ENCODE measurements at regions not wholly inside any gene's neighbourhood (a gene's known extent, or its start where the extent isn't known, plus 50 kb on each side); places are given as distances from the start of the nearest gene placed in this dataset.

DNA sequence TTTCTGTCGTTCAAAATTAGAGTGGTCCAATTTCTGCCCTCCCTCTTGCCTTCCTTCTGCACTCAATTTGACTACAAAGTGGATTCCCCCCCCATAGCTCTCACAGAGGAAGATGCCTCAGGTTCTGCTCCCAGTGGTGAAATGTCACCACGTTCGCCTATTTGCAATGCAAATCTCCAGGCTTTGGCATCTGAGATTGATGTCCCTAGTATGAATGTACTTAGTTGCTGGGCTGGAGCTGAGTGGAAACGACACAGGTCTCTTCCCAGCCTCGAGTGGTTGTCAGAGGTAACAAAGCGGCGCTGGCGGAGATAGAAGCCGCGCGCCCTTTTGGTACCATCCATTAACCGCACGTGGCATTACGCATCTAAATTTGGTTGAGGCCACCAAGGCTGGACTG is 860.1 kb downstream of the MCTP2 start:
- ATAC-seq = no peak
- TF ChIP-seq ZNF8 (CRISPR knock-in tag; IDR thresholded peaks at IDR 0.05) = no peak
- no peak for TF ChIP-seq ZC3H10 (CRISPR knock-in tag; IDR thresholded peaks at IDR 0.05)
- no peak for TF ChIP-seq TOX (CRISPR knock-in tag; IDR thresholded peaks at IDR 0.05; ENCODE audit: borderline replicate concordance)
- no peak for TF ChIP-seq RARB (CRISPR knock-in tag; IDR thresholded peaks at IDR 0.05)
- TF ChIP-seq, protein P1, sequence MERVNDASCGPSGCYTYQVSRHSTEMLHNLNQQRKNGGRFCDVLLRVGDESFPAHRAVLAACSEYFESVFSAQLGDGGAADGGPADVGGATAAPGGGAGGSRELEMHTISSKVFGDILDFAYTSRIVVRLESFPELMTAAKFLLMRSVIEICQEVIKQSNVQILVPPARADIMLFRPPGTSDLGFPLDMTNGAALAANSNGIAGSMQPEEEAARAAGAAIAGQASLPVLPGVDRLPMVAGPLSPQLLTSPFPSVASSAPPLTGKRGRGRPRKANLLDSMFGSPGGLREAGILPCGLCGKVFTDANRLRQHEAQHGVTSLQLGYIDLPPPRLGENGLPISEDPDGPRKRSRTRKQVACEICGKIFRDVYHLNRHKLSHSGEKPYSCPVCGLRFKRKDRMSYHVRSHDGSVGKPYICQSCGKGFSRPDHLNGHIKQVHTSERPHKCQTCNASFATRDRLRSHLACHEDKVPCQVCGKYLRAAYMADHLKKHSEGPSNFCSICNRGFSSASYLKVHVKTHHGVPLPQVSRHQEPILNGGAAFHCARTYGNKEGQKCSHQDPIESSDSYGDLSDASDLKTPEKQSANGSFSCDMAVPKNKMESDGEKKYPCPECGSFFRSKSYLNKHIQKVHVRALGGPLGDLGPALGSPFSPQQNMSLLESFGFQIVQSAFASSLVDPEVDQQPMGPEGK (CRISPR knock-in tag; IDR thresholded peaks at IDR 0.05; ENCODE audit: borderline replicate concordance) = no peak
- TF ChIP-seq GLIS3 (CRISPR knock-in tag; IDR thresholded peaks at IDR 0.05) = no peak
- no peak for TF ChIP-seq BACH2 (CRISPR knock-in tag; IDR thresholded peaks at IDR 0.05; ENCODE audit: borderline replicate concordance)
- TF ChIP-seq, protein P2, sequence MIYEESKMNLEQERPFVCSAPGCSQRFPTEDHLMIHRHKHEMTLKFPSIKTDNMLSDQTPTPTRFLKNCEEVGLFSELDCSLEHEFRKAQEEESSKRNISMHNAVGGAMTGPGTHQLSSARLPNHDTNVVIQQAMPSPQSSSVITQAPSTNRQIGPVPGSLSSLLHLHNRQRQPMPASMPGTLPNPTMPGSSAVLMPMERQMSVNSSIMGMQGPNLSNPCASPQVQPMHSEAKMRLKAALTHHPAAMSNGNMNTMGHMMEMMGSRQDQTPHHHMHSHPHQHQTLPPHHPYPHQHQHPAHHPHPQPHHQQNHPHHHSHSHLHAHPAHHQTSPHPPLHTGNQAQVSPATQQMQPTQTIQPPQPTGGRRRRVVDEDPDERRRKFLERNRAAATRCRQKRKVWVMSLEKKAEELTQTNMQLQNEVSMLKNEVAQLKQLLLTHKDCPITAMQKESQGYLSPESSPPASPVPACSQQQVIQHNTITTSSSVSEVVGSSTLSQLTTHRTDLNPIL (CRISPR knock-in tag; IDR thresholded peaks at IDR 0.05; ENCODE audit: low read depth) = no peak
- TF ChIP-seq TCF4 (CRISPR knock-in tag; IDR thresholded peaks at IDR 0.05; ENCODE audit: borderline replicate concordance) = no peak
- TF ChIP-seq, protein P3, sequence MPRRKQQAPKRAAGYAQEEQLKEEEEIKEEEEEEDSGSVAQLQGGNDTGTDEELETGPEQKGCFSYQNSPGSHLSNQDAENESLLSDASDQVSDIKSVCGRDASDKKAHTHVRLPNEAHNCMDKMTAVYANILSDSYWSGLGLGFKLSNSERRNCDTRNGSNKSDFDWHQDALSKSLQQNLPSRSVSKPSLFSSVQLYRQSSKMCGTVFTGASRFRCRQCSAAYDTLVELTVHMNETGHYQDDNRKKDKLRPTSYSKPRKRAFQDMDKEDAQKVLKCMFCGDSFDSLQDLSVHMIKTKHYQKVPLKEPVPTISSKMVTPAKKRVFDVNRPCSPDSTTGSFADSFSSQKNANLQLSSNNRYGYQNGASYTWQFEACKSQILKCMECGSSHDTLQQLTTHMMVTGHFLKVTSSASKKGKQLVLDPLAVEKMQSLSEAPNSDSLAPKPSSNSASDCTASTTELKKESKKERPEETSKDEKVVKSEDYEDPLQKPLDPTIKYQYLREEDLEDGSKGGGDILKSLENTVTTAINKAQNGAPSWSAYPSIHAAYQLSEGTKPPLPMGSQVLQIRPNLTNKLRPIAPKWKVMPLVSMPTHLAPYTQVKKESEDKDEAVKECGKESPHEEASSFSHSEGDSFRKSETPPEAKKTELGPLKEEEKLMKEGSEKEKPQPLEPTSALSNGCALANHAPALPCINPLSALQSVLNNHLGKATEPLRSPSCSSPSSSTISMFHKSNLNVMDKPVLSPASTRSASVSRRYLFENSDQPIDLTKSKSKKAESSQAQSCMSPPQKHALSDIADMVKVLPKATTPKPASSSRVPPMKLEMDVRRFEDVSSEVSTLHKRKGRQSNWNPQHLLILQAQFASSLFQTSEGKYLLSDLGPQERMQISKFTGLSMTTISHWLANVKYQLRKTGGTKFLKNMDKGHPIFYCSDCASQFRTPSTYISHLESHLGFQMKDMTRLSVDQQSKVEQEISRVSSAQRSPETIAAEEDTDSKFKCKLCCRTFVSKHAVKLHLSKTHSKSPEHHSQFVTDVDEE (CRISPR knock-in tag; IDR thresholded peaks at IDR 0.05) = no peak
- TF ChIP-seq CSDC2 (CRISPR knock-in tag; IDR thresholded peaks at IDR 0.05) = no peak
- TF ChIP-seq OSR1 (CRISPR knock-in tag; IDR thresholded peaks at IDR 0.05) = no peak
- TF ChIP-seq, protein P4, sequence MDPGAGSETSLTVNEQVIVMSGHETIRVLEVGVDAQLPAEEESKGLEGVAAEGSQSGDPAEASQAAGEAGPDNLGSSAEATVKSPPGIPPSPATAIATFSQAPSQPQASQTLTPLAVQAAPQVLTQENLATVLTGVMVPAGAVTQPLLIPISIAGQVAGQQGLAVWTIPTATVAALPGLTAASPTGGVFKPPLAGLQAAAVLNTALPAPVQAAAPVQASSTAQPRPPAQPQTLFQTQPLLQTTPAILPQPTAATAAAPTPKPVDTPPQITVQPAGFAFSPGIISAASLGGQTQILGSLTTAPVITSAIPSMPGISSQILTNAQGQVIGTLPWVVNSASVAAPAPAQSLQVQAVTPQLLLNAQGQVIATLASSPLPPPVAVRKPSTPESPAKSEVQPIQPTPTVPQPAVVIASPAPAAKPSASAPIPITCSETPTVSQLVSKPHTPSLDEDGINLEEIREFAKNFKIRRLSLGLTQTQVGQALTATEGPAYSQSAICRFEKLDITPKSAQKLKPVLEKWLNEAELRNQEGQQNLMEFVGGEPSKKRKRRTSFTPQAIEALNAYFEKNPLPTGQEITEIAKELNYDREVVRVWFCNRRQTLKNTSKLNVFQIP (CRISPR knock-in tag; IDR thresholded peaks at IDR 0.05; ENCODE audit: borderline replicate concordance, low read depth) = no peak

DNA sequence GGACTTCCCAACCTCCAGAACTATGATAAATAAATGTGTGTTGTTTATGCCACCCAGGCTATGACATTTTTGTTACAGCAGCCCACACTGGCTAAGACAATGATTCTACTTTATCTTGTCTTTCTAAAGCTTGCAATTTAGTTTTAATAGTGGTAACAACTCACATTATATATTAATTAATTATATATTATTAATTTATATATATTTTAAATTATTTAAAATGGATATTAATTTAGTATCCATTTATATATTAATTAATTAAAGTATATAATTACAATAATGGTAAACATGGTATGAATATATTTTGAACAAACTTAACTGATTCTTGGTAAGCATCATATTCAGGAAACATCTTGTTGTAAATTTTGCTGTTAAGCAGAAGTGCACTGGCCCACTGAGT is 863.9 kb downstream of the MCTP2 start:
- no peak for ATAC-seq
- no peak for TF ChIP-seq BACH2 (CRISPR knock-in tag; IDR thresholded peaks at IDR 0.05; ENCODE audit: borderline replicate concordance)
- TF ChIP-seq ARNTL (CRISPR knock-in tag; IDR thresholded peaks at IDR 0.05; ENCODE audit: borderline replicate concordance, low read depth) = no peak
- no peak for TF ChIP-seq CSDC2 (CRISPR knock-in tag; IDR thresholded peaks at IDR 0.05)
- TF ChIP-seq, protein P4 (CRISPR knock-in tag; IDR thresholded peaks at IDR 0.05; ENCODE audit: borderline replicate concordance, low read depth) = no peak
- TF ChIP-seq SNAI2 (CRISPR knock-in tag; IDR thresholded peaks at IDR 0.05) = no peak

DNA sequence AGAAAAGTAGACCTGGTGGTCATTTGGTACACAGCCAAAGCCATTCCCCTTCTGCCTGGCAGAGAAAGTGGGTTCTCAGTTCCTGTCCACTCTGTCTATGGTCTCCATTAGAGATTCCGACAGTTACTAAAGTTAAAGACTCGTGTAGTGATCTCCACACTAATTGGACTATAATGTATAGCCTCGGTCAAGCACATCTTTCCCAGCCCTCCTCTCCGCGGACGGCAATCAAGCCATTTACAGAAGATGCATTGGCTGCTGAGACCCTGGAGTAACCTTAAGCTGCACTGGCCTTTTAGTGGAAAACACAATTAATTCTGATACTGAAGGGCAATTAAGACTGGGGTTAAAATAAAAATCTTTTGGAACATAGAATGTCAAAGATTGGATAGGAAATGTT is 865.3 kb downstream of the MCTP2 start:
- TF ChIP-seq, protein P2 (CRISPR knock-in tag; IDR thresholded peaks at IDR 0.05; ENCODE audit: low read depth) = no peak
- no peak for TF ChIP-seq OSR1 (CRISPR knock-in tag; IDR thresholded peaks at IDR 0.05)
- no peak for TF ChIP-seq RARB (CRISPR knock-in tag; IDR thresholded peaks at IDR 0.05)
- ATAC-seq = no peak

DNA sequence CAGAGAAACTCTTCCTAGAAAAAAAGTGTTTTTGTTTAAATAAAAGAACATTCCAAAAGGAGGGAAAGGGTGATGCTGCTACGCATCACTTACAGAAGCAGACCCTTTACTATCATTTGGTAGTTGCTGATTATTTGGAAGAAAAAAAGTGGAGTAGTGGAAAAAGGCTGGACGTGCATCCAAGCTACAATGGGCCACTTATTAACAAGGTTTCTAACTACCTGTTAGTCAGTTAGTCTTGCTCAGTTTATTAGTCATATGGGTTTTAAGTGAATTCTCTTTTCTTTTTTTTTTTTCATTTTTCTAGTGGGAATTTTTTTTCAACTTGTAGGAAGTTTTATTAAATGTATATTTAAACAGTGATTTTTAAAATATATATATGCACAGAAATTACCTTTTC is 866.0 kb downstream of the MCTP2 start:
- no peak for ATAC-seq
- TF ChIP-seq ARNTL (CRISPR knock-in tag; IDR thresholded peaks at IDR 0.05; ENCODE audit: borderline replicate concordance, low read depth) (no peak), CSDC2 (CRISPR knock-in tag; IDR thresholded peaks at IDR 0.05) (no peak)

Measured in SK-N-SH treated with all-trans-retinoic acid at 6 μM for 48 hours (cell line).